Type B pancreatic cell (in vitro differentiated cells): ENCODE measurements at regions not wholly inside any gene's neighbourhood (a gene's known extent, or its start where the extent isn't known, plus 50 kb on each side); places are given as distances from the start of the nearest gene placed in this dataset.

ENCODE experiments used
- DNase-seq: peaks from one replicate; pipeline ENCODE4 v3.0.0; 2021; ENCODE audit warnings: mixed read lengths; ENCODE audit not compliant: unreplicated experiment; ENCODE audit errors: extremely low spot score
- H3K27ac Mint-ChIP-seq: 2 replicates; pipeline ENCODE4 v1.8.0; 2021; ENCODE audit warnings: mild to moderate bottlenecking, mixed read lengths
- H3K27me3 Mint-ChIP-seq: 2 replicates; pipeline ENCODE4 v1.8.0; 2021; ENCODE audit warnings: mixed read lengths
- H3K36me3 Mint-ChIP-seq: 2 replicates; pipeline ENCODE4 v1.8.0; 2021; ENCODE audit warnings: mixed read lengths
- H3K4me1 Mint-ChIP-seq: one replicate; pipeline ENCODE4 v1.8.0; 2021; ENCODE audit warnings: mixed read lengths; ENCODE audit not compliant: unreplicated experiment
- H3K4me3 Mint-ChIP-seq: 2 replicates; pipeline ENCODE4 v1.8.0; 2021; ENCODE audit warnings: mild to moderate bottlenecking, mixed read lengths
- H3K9me3 Mint-ChIP-seq: 2 replicates; pipeline ENCODE4 v1.8.0; 2021; ENCODE audit warnings: mixed read lengths
- TF ChIP-seq, protein P1 (sequence below): fragments of 200-600 bp; sonication (generic); conservative IDR thresholded peaks from 2 replicates; pipeline ENCODE4 v1.5.0; 2021; ENCODE audit warnings: antibody characterized with exemption, mild to moderate bottlenecking

DNA sequence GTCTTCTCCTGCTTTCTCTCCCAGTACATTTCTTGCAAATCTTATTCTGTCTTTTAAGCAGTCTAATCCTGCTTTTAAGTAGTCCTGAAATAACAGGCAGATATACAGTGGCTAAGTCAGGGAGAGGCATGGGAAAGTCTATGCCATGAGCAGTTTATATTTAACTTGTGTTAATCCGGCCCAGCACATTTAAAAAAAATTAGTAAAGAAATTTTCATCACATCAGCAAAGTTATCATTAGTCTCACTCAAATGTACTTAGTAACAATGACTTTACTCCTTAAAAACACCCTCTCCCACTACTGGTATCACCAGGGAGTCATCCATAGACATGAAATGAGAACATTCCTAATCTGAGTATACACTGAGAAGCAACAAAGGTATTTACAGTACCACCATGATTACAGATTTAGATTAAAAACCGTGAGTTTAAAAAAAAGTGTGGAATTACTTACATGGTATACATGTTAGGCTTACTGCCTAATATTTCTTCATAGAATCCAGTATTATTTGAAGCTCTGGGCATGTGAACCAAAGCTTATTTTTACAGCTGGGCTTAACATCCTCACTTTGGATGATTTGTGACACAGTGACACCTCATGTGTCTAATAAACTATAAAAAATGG, 75.9 kb upstream of the DAB2 start:
- peaks cover 4% of the 10 kb centered on the region for H3K9me3 Mint-ChIP-seq
- TF ChIP-seq, protein P1, sequence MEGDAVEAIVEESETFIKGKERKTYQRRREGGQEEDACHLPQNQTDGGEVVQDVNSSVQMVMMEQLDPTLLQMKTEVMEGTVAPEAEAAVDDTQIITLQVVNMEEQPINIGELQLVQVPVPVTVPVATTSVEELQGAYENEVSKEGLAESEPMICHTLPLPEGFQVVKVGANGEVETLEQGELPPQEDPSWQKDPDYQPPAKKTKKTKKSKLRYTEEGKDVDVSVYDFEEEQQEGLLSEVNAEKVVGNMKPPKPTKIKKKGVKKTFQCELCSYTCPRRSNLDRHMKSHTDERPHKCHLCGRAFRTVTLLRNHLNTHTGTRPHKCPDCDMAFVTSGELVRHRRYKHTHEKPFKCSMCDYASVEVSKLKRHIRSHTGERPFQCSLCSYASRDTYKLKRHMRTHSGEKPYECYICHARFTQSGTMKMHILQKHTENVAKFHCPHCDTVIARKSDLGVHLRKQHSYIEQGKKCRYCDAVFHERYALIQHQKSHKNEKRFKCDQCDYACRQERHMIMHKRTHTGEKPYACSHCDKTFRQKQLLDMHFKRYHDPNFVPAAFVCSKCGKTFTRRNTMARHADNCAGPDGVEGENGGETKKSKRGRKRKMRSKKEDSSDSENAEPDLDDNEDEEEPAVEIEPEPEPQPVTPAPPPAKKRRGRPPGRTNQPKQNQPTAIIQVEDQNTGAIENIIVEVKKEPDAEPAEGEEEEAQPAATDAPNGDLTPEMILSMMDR, result no peak
- H3K4me3 Mint-ChIP-seq, result no peak overlapping the region
- peak overlapping the region; percentile 15 for H3K27ac Mint-ChIP-seq
- H3K36me3 Mint-ChIP-seq, result no peaks in the 10 kb centered on the region
- no peak for DNase-seq
- H3K27me3 Mint-ChIP-seq, result no peaks in the 10 kb centered on the region
- peaks cover 33% of the 10 kb centered on the region for H3K4me1 Mint-ChIP-seq

DNA sequence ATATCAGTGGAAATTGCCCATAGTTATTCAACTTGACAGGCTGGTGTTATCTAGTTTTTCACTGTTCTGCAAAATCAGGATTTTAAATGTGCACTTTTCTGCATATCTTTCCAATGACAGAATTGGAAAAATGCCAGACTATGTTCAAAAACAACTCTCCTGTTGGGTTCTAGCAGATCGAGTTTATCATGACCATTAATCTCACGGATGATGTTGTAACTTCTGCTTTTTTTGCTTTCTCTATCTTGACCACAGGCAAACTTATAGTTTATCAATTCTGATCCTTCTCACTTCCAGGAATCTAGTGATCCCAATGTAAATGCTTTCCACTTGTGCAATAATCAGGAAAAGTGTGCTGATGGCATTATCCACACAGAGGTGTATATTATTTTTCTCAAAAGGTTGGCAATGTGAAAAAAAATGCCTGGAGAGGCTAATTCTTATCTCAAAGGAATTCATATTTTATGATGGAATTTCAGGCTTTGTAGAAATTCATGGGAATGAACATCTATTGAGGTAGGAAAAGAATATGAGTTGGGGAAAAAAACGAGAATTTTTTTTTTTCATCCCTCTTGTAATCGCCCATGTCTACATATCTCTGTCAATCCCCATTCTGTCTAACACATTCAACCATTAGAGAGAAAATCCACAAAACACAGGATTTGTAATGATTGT, 73.6 kb upstream of the DAB2 start:
- H3K9me3 Mint-ChIP-seq, result no peaks in the 10 kb centered on the region
- peaks cover 39% of the 10 kb centered on the region for H3K4me1 Mint-ChIP-seq
- H3K36me3 Mint-ChIP-seq, result no peaks in the 10 kb centered on the region

DNA sequence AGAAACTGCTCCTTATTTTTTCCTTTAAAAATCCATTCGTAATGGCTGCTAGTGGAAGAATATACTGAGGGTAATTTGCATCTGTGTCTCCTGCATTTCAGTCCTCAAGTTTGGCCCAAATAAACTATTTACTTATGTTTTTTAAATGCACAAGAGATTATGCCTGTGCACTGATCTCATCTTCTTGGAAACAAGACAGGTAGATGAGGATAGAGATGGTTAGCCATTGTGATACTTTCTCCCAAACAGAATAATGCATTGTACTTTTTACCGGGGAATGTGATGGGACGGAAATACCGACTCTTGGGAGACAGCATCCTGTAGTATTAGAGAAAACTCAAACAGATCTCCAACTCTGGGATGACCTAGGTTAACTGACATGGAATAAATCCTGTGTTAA, 72.5 kb upstream of the DAB2 start:
- H3K4me3 Mint-ChIP-seq, result no peak overlapping the region
- H3K27ac Mint-ChIP-seq, result no peak overlapping the region
- peaks cover 39% of the 10 kb centered on the region for H3K4me1 Mint-ChIP-seq
- peaks cover under 1% of the 10 kb centered on the region for H3K9me3 Mint-ChIP-seq
- H3K27me3 Mint-ChIP-seq, result no peaks in the 10 kb centered on the region
- H3K36me3 Mint-ChIP-seq, result no peaks in the 10 kb centered on the region
- DNase-seq, result no peak
- TF ChIP-seq, protein P1, result no peak

More for the DNA sequence above, 73.6 kb upstream of the DAB2 start:
- H3K27me3 Mint-ChIP-seq, result no peaks in the 10 kb centered on the region
- peak overlapping the region; percentile 22 for H3K27ac Mint-ChIP-seq
- TF ChIP-seq, protein P1, result no peak
- H3K4me3 Mint-ChIP-seq, result peak overlapping the region; percentile 25
- no peak for DNase-seq

DNA sequence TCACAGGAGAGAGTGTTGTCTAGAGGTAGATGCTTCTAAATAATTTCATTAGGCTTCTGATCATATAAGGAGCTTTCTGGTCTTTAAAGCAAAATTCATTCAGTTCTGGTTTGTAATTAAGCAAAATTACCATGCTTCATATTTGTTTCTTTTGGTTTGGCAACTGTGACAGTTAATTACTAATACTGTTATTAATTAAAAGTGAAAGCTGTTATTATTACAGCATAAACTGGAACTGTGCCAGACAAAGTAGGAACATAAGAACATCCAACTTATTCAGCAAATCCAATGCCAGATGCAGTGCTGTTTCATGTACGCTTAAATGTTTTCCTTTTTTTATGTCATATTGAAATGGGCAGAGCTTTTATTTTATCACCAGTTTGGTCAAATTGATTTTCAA, 70.4 kb upstream of the DAB2 start:
- Mint-ChIP-seq H3K4me3 (no peak overlapping the region), H3K4me1 (peaks cover 29% of the 10 kb centered on the region), H3K27ac (no peak overlapping the region), H3K9me3 (peaks cover 5% of the 10 kb centered on the region), H3K27me3 (no peaks in the 10 kb centered on the region), H3K36me3 (no peaks in the 10 kb centered on the region)
- TF ChIP-seq, protein P1, result no peak
- no peak for DNase-seq

DNA sequence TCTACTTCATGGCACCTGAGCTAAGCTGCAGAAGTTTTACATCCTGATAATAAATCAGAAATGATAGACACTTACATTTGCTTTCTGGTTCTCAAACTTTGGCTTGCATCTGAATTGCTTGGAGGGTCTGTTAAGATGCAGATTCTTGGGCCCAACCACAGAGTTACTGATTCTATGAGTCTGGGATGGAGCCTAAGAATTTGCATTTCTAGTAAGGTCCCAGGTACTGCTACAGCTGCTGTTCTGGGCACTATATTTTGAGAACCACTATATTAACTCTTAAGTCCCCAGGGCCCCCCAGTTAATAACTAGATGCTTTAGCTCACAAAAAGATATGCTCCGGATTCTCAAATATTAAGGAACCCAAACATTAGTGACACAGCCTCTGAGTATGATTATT, 69.8 kb upstream of the DAB2 start:
- Mint-ChIP-seq H3K36me3 (no peaks in the 10 kb centered on the region), H3K27me3 (no peaks in the 10 kb centered on the region), H3K9me3 (peaks cover 5% of the 10 kb centered on the region), H3K4me1 (peaks cover 27% of the 10 kb centered on the region), H3K4me3 (no peak overlapping the region), H3K27ac (no peak overlapping the region)
- TF ChIP-seq, protein P1, result no peak
- DNase-seq, result no peak
